UCSD-AML1 (cell line): ENCODE measurements at regions not wholly inside any gene's neighbourhood (a gene's known extent, or its start where the extent isn't known, plus 50 kb on each side); places are given as distances from the start of the nearest gene placed in this dataset.
"Not testable (repeated sequence)": the region's sequence is repeated elsewhere in the genome, so short reads cannot be mapped to it uniquely, and the experiment has no call there.

Source experiments
- DNase-seq: peaks from one replicate; lab custom pipeline; 2025; ENCODE audit not compliant: unreplicated experiment; lab: John Stamatoyannopoulos, UW

DNA sequence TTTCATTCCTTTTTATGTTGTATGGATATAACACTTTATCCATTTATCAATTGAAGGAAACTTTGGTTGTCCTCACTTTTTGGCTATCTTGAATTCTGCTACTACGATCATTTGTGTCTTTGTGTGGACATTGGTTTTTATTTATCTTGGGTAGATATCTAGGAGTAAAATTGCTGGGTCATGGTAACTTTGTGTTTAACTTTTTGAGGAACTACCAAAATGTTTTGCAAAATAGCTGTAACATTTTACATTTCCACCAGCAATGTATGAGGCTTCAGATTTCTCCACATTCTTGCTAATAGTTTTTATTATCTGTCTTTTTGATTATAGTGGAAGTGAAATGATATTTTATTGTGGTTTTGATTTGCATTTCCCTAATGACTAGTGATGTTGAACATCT lies 55.6 kb downstream of the TLNRD1 start:
- DNase-seq, result no peak

DNA sequence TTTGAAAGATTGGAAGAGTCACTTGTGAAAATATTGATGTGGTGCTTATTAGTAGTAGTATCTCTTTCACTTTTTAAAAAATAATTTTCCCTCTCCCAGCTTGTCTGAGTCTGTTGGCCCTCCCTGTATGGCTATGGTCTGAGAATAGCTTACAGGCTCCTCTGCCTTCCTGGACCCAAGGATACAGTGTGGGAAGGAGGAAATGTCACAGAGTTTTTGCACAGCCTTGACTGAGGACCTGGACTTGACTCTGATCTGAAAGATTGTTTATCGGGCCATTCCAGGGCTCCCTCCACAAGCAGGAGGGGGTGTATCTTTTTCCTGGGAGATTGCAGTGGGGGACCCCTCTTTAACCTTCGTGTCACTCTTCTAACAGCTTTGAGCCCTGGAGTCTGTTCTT lies 59.7 kb downstream of the TLNRD1 start:
- no peak for DNase-seq

DNA sequence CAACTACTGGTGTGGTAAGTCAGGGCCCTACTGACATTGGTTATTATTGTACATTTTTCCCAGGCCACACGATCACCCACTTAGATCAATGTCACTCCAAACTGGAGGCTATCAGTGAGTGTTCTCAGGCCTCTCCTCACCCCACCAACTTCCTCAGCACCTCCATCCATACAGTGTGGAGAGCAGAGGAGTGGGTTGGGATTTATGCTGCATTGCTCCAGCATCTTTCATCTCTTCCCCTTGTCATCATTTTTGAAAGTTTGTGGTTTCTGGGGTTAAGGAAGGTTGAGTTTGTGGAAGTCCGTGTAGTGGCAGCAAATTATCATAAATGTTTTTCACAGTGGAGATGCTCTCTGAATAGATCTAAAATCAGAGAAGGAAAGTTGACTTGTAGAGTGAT lies 60.2 kb downstream of the TLNRD1 start:
- peak; percentile 33 for DNase-seq

DNA sequence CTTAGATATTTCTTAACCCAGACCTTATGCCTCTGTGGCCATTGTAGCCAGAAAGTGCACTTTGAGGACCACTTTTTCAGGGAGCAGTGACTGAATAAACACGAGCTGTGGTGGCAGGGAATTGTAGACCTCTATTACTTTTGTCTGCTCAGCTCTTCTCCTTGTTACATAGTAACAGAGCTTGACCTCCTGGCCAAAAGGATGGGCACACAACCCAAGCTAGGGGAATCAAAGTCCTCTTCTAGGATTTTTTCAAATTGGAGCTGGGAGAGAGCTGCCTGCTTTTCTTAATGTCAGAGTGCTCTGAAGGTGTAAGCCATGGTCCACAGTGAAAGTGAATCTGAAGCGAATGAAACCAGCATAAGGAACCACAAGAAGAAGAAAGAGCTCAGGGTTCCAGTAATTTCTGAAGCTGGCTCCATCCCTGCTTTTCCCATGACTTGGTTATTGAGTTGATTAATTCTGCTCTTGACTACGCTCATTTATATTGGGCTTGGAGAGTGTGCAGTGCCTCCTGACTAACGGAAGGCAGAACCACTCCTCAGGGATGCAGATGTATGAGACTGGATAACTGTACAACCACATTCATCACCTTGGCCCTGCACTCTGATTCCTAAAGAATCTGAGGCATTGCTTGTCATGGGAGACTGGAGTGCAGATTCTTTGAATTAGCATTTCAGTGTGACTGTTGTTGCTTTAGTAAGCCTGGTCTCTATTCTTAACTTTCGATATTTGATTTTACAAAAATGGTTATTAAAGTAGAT lies 60.9 kb downstream of the TLNRD1 start:
- DNase-seq, result no peak

DNA sequence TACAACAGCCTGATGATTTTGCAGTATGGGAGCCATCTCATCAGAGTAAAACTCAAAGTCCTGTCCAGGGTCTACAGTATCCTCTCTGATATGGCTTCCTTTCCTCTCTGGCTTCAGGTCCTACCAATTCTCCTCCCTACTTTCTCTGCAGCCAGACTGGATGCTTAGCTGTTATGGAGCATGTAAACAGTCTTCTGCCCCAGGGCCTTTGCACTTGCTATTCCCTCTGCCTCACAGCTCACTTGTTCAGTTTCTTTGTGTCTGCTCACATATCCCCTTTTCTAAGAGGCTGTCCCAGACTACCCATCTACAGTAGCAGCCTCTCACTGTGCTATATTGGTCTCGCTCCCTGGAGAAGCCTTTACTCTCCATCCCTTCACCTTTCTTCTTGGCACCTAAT lies 62.2 kb downstream of the TLNRD1 start:
- no peak for DNase-seq

DNA sequence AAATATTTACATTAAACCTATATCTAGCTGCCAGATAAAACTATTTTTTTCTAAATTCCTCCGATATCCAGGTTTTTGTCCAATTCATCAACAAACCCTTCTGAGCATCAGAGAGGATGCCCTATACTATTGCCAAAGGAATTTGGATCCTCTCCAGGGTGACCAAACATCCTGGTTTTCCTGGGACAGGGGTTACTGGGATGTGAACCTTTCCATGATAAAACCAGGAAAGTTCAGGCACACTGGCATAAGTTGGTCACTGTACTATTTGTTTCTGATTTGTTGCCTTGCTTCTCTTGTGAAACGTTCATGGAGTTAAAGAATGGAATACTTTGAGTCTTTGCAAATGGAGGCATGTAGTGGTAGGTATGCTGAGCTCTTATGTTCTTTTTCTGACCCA lies 63.5 kb downstream of the TLNRD1 start:
- DNase-seq, result no peak

DNA sequence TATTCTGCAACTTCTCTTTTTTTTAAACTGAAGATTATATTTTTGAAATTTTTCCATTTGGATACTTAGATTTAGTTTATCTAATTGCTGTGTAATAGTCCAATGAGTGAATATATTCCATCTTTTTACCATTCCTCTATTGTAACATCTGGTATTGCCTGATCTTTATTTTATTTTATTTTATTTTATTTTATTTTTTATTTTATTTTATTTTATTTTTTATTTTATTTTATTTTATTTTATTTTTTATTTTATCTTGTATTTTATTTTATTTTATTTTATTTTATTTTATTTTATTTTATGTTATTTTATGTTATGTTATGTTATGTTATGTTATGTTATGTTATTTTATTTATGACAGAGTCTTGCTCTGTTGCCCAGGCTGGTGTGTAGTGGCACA lies 66.5 kb upstream of the CFAP161 start:
- not testable (repeated sequence) for DNase-seq

DNA sequence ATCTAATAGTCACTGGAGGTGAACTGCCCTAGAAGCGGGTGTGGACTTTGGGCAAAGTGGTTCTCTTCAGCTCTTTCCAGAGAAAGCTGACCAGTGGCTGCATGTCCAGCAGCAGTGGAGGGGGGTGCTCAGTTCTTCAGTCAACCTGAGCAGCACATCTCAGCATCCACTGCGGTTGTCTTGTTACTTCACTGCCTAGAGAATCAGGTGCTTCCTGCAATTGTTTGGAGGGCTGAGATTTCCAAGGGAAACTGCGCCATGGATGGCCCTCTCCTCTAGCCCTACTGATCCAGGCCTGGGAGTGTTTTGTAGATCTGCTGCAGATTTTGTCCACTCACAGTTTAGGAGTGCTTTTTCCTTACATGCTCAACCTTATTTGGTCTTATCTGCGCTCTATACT lies 65.6 kb upstream of the CFAP161 start:
- no peak for DNase-seq

DNA sequence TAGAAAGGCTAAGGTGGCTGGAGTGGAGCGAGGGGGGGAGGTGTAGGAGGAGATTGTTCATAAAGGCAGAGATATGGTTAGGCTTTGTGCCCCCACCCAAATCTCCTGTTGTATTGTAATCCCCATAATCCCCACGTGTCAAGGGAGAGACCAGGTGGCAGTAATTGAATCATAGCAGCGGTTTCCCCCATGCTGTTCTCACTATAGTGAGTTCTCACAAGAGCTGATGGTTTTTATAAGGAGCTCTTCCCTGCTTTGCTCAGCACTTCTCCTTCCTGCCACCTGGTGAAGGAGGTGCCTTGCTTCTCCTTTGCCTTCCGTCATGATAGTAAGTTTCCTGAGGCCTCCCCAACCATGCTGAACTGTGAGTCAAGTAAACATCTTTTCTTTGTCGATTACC lies 64.7 kb upstream of the CFAP161 start:
- no peak for DNase-seq

DNA sequence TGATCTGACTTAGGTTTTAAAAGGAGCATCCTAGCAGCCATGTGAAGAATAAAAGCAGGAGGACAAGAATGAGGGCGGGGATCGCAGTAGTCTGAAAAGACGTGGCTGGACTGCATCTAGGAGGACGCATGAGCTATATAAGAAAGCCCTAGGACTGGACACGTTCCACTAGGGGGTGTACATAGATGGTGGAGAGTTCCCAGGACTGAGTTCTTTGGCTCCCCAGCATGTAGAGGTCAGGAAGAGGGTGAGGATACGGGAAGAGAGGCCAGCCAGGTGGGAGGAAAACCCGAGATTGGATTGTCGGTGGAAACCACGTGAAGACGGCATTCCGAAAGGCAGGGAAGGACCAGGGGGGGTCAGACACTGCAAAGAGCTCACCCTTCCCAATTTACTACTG lies 64.2 kb upstream of the CFAP161 start:
- no peak for DNase-seq

DNA sequence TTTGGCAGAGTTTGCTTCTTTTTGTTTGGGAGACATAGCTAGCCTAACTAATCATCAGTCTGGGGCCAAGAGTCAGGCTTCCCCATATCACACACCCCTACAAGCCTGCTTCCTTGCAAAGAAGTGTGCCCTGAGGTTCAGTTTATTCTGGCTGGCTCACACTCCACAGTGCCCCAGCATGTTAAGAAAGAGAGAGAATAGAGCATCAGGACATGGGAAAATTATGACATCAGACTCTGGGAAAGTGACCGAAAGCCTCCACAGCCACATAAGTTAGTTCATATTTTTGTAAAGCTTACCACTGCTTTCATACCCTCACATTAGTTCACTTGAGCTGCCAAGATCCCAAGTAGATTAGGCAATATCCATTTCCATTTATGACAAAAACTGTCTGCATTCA lies 63.0 kb upstream of the CFAP161 start:
- no peak for DNase-seq

DNA sequence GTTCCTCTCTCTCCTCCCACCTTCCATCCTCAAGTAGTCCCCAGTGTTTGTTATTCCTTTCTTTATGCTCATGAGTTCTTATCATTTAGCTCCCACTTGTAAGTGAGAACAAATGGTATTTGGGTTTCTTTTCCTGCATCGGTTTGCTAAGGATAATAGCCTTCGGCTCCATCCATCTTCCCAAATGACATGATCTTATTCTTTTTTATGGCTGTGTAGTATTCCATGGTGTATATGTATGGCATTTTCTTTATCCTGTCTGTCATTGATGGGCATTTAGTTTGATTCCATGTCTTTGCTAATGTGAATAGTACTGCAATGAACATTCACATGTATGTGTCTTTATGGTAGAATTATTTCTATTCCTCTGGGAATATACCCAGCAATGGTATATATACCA lies 62.4 kb upstream of the CFAP161 start:
- DNase-seq, result no peak

DNA sequence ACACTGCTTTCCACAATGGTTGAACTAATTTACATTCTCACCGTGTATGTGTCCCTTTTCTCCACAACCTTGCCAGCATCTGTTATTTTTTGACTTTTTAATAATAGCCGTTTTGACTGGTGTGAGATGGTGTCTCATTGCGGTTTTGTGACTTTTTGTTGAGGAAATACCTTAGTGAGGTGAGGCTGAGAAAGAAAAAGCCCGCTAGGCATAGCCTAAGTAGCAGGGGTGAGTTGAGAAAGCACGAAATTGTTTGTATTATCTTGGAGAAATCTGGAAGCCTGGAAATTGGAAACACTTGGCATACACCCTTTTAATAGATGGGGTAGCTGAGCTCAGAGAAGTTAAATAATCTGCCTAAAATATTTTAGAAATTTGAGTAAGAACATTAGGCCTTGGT lies 61.5 kb upstream of the CFAP161 start:
- DNase-seq, result no peak

DNA sequence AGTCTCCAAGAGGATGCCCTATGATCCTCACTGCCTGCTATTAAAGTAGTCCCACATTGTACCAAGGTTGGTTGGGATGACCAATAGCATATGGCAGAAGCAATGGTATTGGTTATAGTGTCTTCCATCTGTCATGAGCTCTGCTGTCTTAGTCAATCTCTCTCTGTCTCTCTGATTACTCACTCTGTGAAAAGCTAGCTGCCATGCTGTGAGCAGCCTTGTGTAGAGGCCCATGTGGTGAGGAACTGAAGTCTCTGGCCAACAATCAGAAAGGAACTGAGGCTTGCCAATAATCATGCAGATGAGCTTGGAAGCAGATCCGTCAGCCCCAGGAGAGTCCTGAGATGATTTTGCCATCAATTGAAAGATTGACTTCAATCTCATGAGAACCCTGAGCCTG lies 60.3 kb upstream of the CFAP161 start:
- no peak for DNase-seq

DNA sequence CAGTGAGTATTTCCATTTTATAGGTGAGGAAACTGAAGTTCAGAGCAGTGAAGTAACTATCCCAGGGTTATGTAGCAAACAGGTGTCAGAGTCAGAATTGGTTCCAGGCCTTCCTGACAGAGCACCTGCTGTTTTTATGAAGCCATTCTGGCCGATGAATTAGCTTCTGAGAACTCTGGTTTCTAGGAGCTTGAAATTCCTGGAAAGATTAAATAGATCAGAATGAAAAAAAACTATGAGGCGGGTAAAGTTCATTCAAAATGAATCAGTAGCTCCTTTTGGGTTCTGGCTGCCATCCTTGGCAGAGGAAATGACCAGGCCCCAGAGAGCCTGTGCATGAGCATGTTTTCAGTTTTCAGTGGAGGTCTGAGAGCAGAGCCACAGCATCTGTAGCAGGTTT lies 59.3 kb upstream of the CFAP161 start:
- no peak for DNase-seq

DNA sequence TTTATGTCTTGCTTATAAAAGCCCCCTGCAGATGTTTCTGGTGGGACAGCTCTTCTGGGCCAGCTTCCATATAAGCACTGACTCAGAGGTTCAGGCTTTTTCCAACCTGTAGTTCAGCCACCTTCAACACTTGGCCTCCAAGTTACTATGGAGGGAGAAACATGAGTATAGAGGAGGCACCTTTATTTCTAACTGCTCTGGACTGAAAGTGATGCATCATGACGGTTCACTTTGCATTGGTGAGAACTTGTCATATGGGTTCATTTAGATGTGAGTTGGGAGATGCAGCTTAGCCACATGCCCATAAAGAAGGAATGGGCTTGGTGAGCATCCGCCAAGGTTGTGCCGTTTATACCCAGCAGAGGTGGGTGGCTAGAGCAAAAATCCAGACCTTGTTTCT lies 58.8 kb upstream of the CFAP161 start:
- no peak for DNase-seq

DNA sequence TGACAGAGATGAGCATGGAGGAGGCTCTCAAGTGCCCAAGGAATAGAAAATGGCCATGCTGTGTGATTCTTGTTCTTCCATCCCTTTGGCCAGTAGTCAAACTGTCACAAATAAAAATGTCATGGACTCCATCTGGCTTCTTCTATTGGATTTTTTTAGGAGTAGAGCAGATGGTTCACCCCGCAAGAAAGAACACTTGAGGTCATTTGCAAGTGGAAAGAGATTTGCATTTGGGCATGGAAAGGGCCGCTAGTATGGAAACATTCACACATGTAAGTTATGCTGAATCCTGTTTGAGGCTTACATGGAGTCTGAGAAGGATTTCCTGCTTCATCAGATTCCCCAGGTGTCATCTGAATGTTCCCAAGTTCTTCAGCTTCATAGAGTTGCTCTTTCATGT lies 53.1 kb upstream of the CFAP161 start:
- no peak for DNase-seq

DNA sequence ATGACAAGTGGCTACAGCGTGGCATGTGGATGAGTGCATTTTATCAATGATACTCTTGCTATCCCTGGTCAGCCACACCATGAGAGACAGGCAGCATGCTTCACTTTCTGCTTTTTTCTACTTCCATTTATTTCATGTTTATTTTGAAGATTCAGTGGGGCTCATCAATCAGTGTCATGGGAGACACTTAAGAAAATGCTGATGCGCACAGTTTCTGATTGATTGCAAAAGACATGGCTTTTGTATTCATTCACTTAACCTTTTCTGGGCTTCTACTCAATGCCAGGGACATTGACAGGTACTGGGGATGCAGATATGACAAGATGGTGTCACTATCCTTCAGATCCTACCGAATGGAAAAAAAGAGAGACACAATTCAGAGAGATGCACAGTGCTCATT lies 50.9 kb upstream of the CFAP161 start:
- DNase-seq, result no peak
